WTC11 (cell line): ENCODE measurements at regions not wholly inside any gene's neighbourhood (a gene's known extent, or its start where the extent isn't known, plus 50 kb on each side); places are given as distances from the start of the nearest gene placed in this dataset.

Source experiments
- CTCF ChIP-seq: fragments of 200-600 bp; IDR thresholded peaks from 2 replicates; pipeline ENCODE4 v1.8.0; 2022; ENCODE audit warnings: antibody characterized with exemption
- FOXK1 ChIP-seq: sonication (generic); formaldehyde crosslinking; IDR thresholded peaks from 2 replicates; pipeline ENCODE4 v1.8.0; 2022; ENCODE audit warnings: mild to moderate bottlenecking, moderate library complexity, missing genetic modification reagents
- TF ChIP-seq, protein P1 (sequence below): sonication (generic); formaldehyde crosslinking; IDR thresholded peaks from 2 replicates; pipeline ENCODE4 v1.8.1; 2022; ENCODE audit warnings: low read depth, mild to moderate bottlenecking, moderate library complexity, missing genetic modification reagents, borderline replicate concordance

- TF ChIP-seq CTCF = no peak
- no peak for TF ChIP-seq FOXK1 (CRISPR knock-in tag)
- TF ChIP-seq, protein P1, sequence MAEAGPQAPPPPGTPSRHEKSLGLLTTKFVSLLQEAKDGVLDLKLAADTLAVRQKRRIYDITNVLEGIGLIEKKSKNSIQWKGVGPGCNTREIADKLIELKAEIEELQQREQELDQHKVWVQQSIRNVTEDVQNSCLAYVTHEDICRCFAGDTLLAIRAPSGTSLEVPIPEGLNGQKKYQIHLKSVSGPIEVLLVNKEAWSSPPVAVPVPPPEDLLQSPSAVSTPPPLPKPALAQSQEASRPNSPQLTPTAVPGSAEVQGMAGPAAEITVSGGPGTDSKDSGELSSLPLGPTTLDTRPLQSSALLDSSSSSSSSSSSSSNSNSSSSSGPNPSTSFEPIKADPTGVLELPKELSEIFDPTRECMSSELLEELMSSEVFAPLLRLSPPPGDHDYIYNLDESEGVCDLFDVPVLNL (CRISPR knock-in tag) = no peak
Observed at GRCh38 chr1:34406833-34407539, 230.3 kb downstream of the C1orf94 start.
